ENCODE measurements at regions not wholly inside any gene's neighbourhood (a gene's known extent, or its start where the extent isn't known, plus 50 kb on each side); places are given as distances from the start of the nearest gene placed in this dataset.

- TF ChIP-seq CTCF (IDR thresholded peaks at IDR 0.05; ENCODE audit: control extremely low read depth in 1 of 3, insufficient read depth in 1 of 3, low read depth in 1 of 3, low read length in 3 of 3), result no peak
- no peak for TF ChIP-seq SP1 (IDR thresholded peaks at IDR 0.05; ENCODE audit: low read depth, low read length)
- no peak for TF ChIP-seq EP300 (IDR thresholded peaks at IDR 0.05; ENCODE audit: borderline replicate concordance in 1 of 2, low read depth in 2 of 2, low read length in 2 of 2)
- no peak for TF ChIP-seq ATF2 (IDR thresholded peaks at IDR 0.05; ENCODE audit: low read length)
- TF ChIP-seq SIX5 (IDR thresholded peaks at IDR 0.05; ENCODE audit: low read depth, low read length), result no peak
- TF ChIP-seq RAD21 (IDR thresholded peaks at IDR 0.05 in 1 of 2, conservative IDR thresholded peaks at IDR 0.05 in 1 of 2; ENCODE audit: low read depth in 2 of 2, low read length in 2 of 2), result no peak
- no peak for TF ChIP-seq POLR2AphosphoS5 (IDR thresholded peaks at IDR 0.05; ENCODE audit: low read depth, low read length)
- no peak for TF ChIP-seq POLR2A (IDR thresholded peaks at IDR 0.05; ENCODE audit: control extremely low read depth in 1 of 2, low read depth in 2 of 2, low read length in 2 of 2)
- TF ChIP-seq SP4 (IDR thresholded peaks at IDR 0.05; ENCODE audit: low read length), result no peak
- TF ChIP-seq CEBPB (IDR thresholded peaks at IDR 0.05; ENCODE audit: low read depth, low read length), result no peak
- TF ChIP-seq USF2 (IDR thresholded peaks at IDR 0.05; ENCODE audit: low read length), result no peak
- TF ChIP-seq SIN3A (conservative IDR thresholded peaks at IDR 0.05 in 1 of 2, IDR thresholded peaks at IDR 0.05 in 1 of 2; ENCODE audit: low read depth in 1 of 2, low read length in 2 of 2), result no peak
- no peak for TF ChIP-seq RXRA (IDR thresholded peaks at IDR 0.05; ENCODE audit: insufficient read depth, low read depth, low read length)
These were observed 387.9 kb upstream of the MEF2C start for GRCh38 chr5:89270901-89271300.
